ENCODE measurements at regions not wholly inside any gene's neighbourhood (a gene's known extent, or its start where the extent isn't known, plus 50 kb on each side); places are given as distances from the start of the nearest gene placed in this dataset.

- no peak overlapping the region for H3K4me3 ChIP-seq
- no peaks in the 10 kb centered on the region for H3K27me3 ChIP-seq
- no peak for DNase-seq (ENCODE audit: extremely low spot score in 2 of 2)
- H3K4me1 ChIP-seq: no peaks in the 10 kb centered on the region
- no peak overlapping the region for H3K27ac ChIP-seq
- TF ChIP-seq CTCF (IDR thresholded peaks at IDR 0.05) (no peak), POLR2A (IDR thresholded peaks at IDR 0.05) (no peak), POLR2AphosphoS5 (IDR thresholded peaks at IDR 0.05; ENCODE audit: insufficient read depth in 1 of 2, low read depth in 1 of 2) (no peak)
- H3K36me3 ChIP-seq: no peaks in the 10 kb centered on the region
- H3K9me3 ChIP-seq: no peaks in the 10 kb centered on the region
- intact Hi-C loops (cut with DNase I): no loop called here
Measured at GRCh38 chr3:68206524-68207117, 552.2 kb upstream of the SUCLG2 start.

- H3K27ac ChIP-seq: no peak overlapping the region
- intact Hi-C loops (cut with DNase I): no loop called here
- H3K4me3 ChIP-seq: no peak overlapping the region
- no peak for DNase-seq (ENCODE audit: extremely low spot score in 2 of 2)
- TF ChIP-seq POLR2A (IDR thresholded peaks at IDR 0.05): no peak
- no peak for TF ChIP-seq CTCF (IDR thresholded peaks at IDR 0.05)
- no peak for TF ChIP-seq POLR2AphosphoS5 (IDR thresholded peaks at IDR 0.05; ENCODE audit: insufficient read depth in 1 of 2, low read depth in 1 of 2)
- no peaks in the 10 kb centered on the region for H3K36me3 ChIP-seq
- no peaks in the 10 kb centered on the region for H3K27me3 ChIP-seq
- no peaks in the 10 kb centered on the region for H3K9me3 ChIP-seq
- no peaks in the 10 kb centered on the region for H3K4me1 ChIP-seq
Measured at GRCh38 chr3:68186733-68187132, 532.3 kb upstream of the SUCLG2 start.

- intact Hi-C loops (cut with DNase I): no loop called here
- no peak for TF ChIP-seq CTCF (IDR thresholded peaks at IDR 0.05)
- H3K27ac ChIP-seq: no peak overlapping the region
- H3K9me3 ChIP-seq: no peaks in the 10 kb centered on the region
- H3K36me3 ChIP-seq: no peaks in the 10 kb centered on the region
- no peaks in the 10 kb centered on the region for H3K4me1 ChIP-seq
- no peak for DNase-seq (ENCODE audit: extremely low spot score in 2 of 2)
- H3K4me3 ChIP-seq: no peak overlapping the region
- H3K27me3 ChIP-seq: no peaks in the 10 kb centered on the region
Measured at GRCh38 chr3:68176600-68176999, 522.2 kb upstream of the SUCLG2 start.

GRCh38 chr3:68173012-68173634, 518.7 kb upstream of the SUCLG2 start:
- Histone ChIP-seq H3K9me3 (no peaks in the 10 kb centered on the region), H3K4me1 (no peaks in the 10 kb centered on the region), H3K27me3 (no peaks in the 10 kb centered on the region), H3K36me3 (no peaks in the 10 kb centered on the region), H3K4me3 (no peak overlapping the region), H3K27ac (no peak overlapping the region)
- DNase-seq (ENCODE audit: extremely low spot score in 2 of 2): no peak
- no peak for TF ChIP-seq CTCF (IDR thresholded peaks at IDR 0.05)
- TF ChIP-seq POLR2AphosphoS5 (IDR thresholded peaks at IDR 0.05; ENCODE audit: insufficient read depth in 1 of 2, low read depth in 1 of 2): no peak
- no peak for TF ChIP-seq POLR2A (IDR thresholded peaks at IDR 0.05)
- intact Hi-C loops (cut with DNase I): no loop called here

GRCh38 chr3:68172039-68172438, 517.6 kb upstream of the SUCLG2 start:
- no peak for TF ChIP-seq CTCF (IDR thresholded peaks at IDR 0.05)
- no peak for TF ChIP-seq POLR2AphosphoS5 (IDR thresholded peaks at IDR 0.05; ENCODE audit: insufficient read depth in 1 of 2, low read depth in 1 of 2)
- no peak for TF ChIP-seq POLR2A (IDR thresholded peaks at IDR 0.05)
- intact Hi-C loops (cut with DNase I): no loop called here
- H3K27me3 ChIP-seq: no peaks in the 10 kb centered on the region
- no peaks in the 10 kb centered on the region for H3K9me3 ChIP-seq
- no peaks in the 10 kb centered on the region for H3K4me1 ChIP-seq
- no peak overlapping the region for H3K4me3 ChIP-seq
- no peak overlapping the region for H3K27ac ChIP-seq
- no peak for DNase-seq (ENCODE audit: extremely low spot score in 2 of 2)
- no peaks in the 10 kb centered on the region for H3K36me3 ChIP-seq

Data from vagina (tissue), 2 donors.